ENCODE measurements at regions not wholly inside any gene's neighbourhood (a gene's known extent, or its start where the extent isn't known, plus 50 kb on each side); places are given as distances from the start of the nearest gene placed in this dataset.

GRCh38 chr5:133821311-133821741 is 147.1 kb downstream of the C5orf15 start:
- no peak for TF ChIP-seq CTCF (IDR thresholded peaks at IDR 0.05)
- TF ChIP-seq POLR2A (IDR thresholded peaks at IDR 0.05) = no peak
- no peak for TF ChIP-seq EP300 (IDR thresholded peaks at IDR 0.05)

Data from tibial nerve (tissue), 4 donors.